GM18868 (cell line): ENCODE measurements at regions not wholly inside any gene's neighbourhood (a gene's known extent, or its start where the extent isn't known, plus 50 kb on each side); places are given as distances from the start of the nearest gene placed in this dataset.
"Not testable (repeated sequence)": the region's sequence is repeated elsewhere in the genome, so short reads cannot be mapped to it uniquely, and the experiment has no call there.

ENCODE experiments used
- ATAC-seq: cut with Tn5 transposase; IDR thresholded peaks from one replicate; pipeline ENCODE4 v1.9.1; 2021; ENCODE audit warnings: mild to moderate bottlenecking, moderate library complexity; ENCODE audit not compliant: unreplicated experiment

GRCh38 chr3:5677555-5677954, 490.0 kb downstream of the EDEM1 start:
- ATAC-seq, result no peak

- no peak for ATAC-seq
These were observed 490.7 kb downstream of the EDEM1 start for GRCh38 chr3:5678248-5678647.

GRCh38 chr3:5678844-5679243, 491.3 kb downstream of the EDEM1 start:
- ATAC-seq, result no peak

GRCh38 chr3:5687230-5687629, 499.7 kb downstream of the EDEM1 start:
- no peak for ATAC-seq

GRCh38 chr3:5690490-5690889, 503.0 kb downstream of the EDEM1 start:
- no peak for ATAC-seq

- no peak for ATAC-seq
These were observed 503.5 kb downstream of the EDEM1 start for GRCh38 chr3:5690904-5691532.

- no peak for ATAC-seq
These were observed 504.9 kb downstream of the EDEM1 start for GRCh38 chr3:5692446-5692845.

- ATAC-seq, result no peak
These were observed 506.8 kb downstream of the EDEM1 start for GRCh38 chr3:5694266-5694665.

GRCh38 chr3:5698851-5699250, 511.3 kb downstream of the EDEM1 start:
- no peak for ATAC-seq

GRCh38 chr3:5699313-5699712, 511.8 kb downstream of the EDEM1 start:
- ATAC-seq, result no peak

- no peak for ATAC-seq
These were observed 512.3 kb downstream of the EDEM1 start for GRCh38 chr3:5699811-5700210.

GRCh38 chr3:5701005-5701404, 513.5 kb downstream of the EDEM1 start:
- ATAC-seq, result not testable (repeated sequence)

- peak; percentile 68 for ATAC-seq
These were observed 520.3 kb downstream of the EDEM1 start for GRCh38 chr3:5707794-5708193.

GRCh38 chr3:5709714-5710113, 522.2 kb downstream of the EDEM1 start:
- ATAC-seq, result no peak

GRCh38 chr3:5710718-5711117, 523.2 kb downstream of the EDEM1 start:
- no peak for ATAC-seq

- ATAC-seq, result no peak
These were observed 529.7 kb downstream of the EDEM1 start for GRCh38 chr3:5717254-5717653.

GRCh38 chr3:5719668-5720067, 532.2 kb downstream of the EDEM1 start:
- not testable (repeated sequence) for ATAC-seq

- ATAC-seq, result no peak
These were observed 538.3 kb downstream of the EDEM1 start for GRCh38 chr3:5725801-5726200.

- ATAC-seq, result no peak
These were observed 539.1 kb downstream of the EDEM1 start for GRCh38 chr3:5726621-5727020.

- ATAC-seq, result no peak
These were observed 540.4 kb downstream of the EDEM1 start for GRCh38 chr3:5727743-5728484.

- no peak for ATAC-seq
These were observed 542.3 kb downstream of the EDEM1 start for GRCh38 chr3:5729852-5730251.

- ATAC-seq, result peak; percentile 55
These were observed 543.6 kb downstream of the EDEM1 start for GRCh38 chr3:5731100-5731499.

- ATAC-seq, result no peak
These were observed 544.6 kb downstream of the EDEM1 start for GRCh38 chr3:5732081-5732480.
